ENCODE measurements at regions not wholly inside any gene's neighbourhood (a gene's known extent, or its start where the extent isn't known, plus 50 kb on each side); places are given as distances from the start of the nearest gene placed in this dataset.

GRCh38 chr16:72658888-72659717 lies 388.8 kb downstream of the ZFHX3 start:
- TF ChIP-seq POLR2A (IDR thresholded peaks at IDR 0.05) (no peak), POLR2AphosphoS5 (IDR thresholded peaks at IDR 0.05) (no peak), CTCF (IDR thresholded peaks at IDR 0.05) (no peak), EP300 (IDR thresholded peaks at IDR 0.05) (no peak)

All from upper lobe of left lung (tissue), 4 donors.